ENCODE measurements at regions not wholly inside any gene's neighbourhood (a gene's known extent, or its start where the extent isn't known, plus 50 kb on each side); places are given as distances from the start of the nearest gene placed in this dataset.
"Not testable (repeated sequence)": the region's sequence is repeated elsewhere in the genome, so short reads cannot be mapped to it uniquely, and the experiment has no call there.

DNA sequence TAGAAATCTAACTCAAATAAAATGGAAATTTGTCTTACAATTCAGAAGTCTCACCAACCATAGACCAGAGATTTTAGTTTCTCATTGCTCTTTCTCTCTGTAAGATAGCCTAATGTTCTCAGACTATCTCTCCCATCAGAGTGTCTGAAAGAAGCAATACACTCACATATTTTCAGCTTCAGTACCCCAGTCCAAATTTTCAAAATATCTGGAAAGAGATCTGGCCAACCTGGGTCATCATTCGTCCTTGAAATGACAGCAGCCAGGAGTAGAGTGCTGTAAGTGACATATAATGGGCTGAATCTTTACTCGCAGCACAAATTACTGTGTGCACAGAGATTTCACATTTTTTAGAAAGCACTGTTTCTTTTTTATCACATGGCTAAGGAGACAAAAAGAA lies 313.3 kb upstream of the PRR16 start:
- DNase-seq (ENCODE audit: low spot score), result no peak

DNA sequence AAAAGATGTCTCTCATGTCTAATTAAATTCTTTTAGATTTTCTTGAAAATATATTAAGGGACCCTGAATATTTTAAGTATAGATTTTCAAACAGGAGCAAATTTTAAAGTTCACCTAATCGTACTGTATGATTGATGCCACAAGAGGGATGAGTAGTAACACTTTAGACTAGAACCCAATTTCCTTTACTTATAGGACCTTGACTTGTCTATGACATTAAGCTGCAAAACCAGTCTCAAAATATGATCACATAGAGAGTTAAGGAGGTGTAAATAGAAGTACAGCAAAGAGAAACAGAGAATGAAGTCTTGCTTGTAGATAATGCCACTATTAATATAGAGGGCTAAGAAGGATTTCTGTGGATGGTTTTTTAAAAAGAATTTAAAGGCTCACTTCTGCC lies 312.9 kb upstream of the PRR16 start:
- DNase-seq (ENCODE audit: low spot score), result no peak

DNA sequence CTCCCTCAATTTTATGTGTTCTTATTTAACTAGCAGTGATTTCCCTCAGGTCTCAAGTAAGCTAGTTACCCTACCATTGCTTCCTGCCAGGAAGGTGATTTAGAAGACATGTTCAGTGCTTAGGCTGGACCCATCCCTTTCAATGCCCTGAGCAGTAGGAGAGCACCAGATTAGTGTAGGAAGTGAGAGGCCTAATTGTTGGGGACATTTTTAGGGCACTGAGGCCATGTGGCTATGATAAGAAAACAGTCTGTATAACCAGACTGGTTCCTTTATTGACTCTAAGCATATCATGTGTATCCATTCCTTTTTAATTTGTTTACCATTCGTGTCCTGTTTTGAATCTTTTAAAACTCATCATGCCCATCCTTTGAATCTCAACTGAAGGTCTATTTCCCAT lies 312.3 kb upstream of the PRR16 start:
- no peak for DNase-seq (ENCODE audit: low spot score)

DNA sequence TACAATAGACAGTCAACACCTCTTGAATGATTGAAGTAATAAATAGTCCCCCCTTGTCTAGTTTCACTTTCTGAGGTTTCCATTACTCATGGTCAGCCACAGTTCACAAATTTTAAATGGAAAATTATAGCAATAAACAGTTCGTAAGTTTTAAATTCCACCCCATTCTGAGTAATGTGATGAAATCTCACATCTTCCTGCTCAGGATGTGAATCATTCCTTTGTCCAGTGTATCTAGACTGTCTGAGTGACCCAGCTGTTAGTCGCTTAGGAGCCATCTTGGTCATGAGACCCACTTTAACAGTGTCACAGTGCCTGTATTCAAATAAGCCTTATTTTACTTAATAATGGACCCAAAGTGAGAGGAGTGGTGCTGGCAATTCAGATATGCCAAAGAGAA lies 311.6 kb upstream of the PRR16 start:
- peak; percentile 22 for DNase-seq (ENCODE audit: low spot score)

DNA sequence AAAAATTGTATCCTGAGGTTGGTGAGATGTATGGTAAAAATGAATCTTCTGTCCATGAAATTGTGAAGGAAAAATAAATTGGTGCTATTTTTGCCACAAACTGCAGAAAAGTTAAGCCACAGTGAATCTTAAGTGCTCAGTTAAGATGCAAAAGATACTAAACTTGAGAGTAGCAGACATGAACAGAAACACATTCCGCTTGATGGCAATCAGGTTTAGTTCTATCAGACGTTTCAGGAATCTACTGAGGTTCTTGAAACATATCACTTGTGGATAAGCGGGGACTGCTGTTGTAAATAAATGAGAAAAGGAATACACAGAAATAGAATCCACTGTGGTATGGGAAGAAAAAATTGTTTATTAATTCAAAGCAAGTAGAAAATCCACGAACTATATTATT lies 311.2 kb upstream of the PRR16 start:
- no peak for DNase-seq (ENCODE audit: low spot score)

DNA sequence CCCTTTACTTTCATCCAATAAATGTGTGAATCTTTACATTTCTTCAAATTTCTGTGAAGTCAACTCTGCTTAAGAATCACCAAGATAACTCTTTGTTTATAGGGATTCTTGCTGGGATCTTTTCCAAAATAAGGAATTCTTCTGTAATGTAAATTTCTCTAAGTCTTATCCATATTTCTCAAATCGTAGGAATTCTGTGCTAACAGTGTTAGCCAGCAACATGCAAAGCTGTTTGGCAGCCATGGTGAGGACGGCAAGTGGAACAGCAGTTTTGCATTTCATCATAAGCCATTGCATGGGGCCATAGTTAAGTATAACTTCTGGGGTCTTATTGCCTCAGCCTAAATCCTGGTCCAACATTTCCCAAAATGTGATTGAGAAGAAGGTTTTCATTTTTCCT lies 310.5 kb upstream of the PRR16 start:
- DNase-seq (ENCODE audit: low spot score), result no peak

DNA sequence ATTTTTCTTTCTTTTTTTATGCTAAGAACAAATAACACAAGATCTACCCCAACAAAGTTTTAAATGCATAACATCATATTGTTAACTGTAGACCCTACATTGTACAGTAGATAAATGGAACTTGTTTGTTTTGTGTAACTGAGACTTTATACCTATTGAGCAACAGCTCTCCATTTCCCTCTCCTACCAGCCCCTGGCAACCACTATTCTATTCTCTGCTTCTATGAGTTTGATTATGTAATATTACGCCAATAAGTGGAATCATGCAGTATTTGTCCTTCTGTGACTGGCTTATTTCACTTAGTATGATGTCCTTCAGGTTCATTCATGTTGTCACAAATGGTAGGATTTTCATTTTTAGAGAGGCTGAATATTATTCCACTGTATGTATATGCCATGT lies 308.2 kb upstream of the PRR16 start:
- no peak for DNase-seq (ENCODE audit: low spot score)

DNA sequence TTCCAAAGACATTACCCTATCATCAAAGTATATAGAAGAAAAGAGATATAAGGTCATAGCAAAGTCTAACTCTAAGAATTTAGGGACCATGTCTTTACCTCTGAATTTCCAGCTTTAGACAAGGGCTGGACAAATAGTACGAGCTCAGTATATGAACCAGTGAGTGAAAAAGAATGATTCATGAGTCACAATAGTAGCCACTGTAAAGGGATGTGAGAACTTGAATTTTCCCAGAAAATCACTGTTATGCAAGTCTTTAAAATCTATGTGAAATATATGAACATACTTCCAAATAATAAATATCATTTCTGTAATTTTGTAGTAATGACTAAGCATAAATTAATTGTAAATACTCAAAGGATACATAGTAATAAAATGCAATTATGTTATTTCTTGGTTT lies 305.9 kb upstream of the PRR16 start:
- no peak for DNase-seq (ENCODE audit: low spot score)

DNA sequence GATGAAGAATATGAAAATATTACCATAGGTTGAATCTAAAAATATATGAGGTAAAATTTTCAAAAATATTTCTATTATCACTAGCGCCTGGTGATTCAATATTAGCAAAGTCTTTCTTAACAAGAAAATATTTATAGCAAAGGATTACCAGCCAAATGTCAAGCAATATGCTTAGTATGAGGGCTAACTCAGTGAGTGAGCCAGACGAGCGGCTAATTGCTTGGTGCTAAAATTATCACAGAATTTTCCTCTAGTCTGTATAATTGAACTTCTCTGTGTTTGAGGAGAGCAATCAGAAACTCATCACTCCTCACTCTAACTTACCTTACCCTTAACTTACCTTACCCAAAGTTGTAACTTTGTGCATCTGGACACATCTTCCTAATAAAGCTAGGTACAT lies 304.9 kb upstream of the PRR16 start:
- DNase-seq (ENCODE audit: low spot score), result no peak

DNA sequence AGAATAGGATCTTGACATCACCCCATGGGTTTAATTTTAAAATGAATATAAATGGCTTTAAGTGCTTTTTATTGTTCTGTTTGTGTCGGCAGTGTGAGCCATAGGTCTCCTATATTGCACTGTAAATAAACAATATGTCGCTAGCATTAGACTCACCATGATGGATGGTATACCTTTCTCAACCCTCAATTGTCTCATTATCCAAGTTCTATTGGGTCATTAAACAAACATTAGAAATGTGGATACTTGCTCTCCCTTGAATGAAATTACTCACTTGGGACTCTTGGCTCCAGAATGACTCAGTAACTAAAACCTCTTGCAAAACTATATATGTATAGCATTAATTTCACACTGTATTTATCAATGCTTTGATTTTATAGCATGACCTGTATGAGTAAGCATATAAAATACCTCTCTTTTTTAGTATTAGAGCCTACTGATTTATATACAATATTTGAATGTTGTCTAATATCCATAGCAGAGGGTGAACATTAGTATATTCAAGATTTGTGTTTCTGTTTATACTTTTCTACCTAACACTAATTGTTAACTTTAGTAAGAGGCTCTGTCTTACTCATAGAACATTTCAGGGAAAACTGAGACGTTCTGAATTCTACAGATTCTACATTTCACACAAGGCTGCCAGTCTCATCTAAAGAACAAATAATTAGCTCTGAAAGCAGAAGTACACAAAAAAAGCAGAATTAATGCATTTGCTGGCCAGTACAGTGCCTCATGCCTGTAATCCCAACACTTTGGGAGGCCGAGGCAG lies 303.8 kb upstream of the PRR16 start:
- DNase-seq (ENCODE audit: low spot score), result no peak

DNA sequence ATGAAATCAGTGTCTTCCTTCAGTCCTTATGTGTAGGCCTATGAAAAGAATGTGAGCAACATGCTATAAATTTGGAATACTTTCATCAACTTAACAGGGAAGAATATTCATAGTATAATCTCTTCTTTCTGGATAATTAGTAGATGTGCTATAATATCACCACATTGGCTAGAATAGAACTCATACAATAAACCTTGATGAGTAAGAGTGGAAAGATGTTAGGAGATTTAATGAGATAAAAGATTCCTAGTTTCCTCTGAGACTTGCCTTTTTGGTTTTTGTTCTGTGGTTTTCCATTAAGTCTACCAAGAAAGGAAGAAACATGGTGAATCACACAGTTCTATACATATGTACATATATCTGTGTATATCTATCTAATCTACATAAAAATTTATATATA lies 301.8 kb upstream of the PRR16 start:
- no peak for DNase-seq (ENCODE audit: low spot score)

DNA sequence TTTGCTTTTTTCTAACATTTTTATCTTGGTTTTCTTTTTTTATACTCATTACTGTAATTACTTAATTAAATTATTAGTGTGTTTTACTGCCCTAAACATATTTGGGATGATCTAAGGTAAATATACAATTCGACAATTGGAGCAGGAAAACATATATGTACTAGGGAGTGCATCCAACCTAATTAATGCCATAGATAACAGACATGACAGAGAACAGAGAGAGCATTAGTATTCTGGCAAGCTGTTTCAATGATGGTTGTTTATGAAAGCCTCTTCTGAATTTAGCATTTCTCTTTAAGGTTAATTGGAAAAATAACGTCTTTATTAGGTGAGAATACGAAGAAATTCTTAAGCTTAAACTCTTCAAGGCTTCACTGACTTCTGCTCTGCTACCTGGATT lies 300.1 kb upstream of the PRR16 start:
- DNase-seq (ENCODE audit: low spot score), result no peak

DNA sequence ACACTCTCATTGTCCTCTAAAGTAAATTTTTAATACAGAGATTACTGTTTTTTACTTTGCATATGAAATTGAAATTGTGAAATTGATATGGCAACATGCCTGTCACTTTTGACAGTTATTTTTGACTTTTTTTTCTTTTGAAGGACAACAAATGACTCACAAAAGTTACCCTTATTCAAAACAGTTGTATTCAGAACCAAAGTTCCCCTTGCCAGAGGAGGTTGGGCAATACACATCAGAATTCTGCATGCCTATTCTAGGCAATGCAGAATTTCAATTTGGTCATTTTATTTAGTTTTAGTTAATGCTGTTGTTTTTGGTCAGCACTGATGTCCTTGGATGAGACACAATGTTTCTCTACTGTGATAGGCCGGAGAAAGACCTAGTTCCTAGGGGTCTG lies 299.1 kb upstream of the PRR16 start:
- no peak for DNase-seq (ENCODE audit: low spot score)

DNA sequence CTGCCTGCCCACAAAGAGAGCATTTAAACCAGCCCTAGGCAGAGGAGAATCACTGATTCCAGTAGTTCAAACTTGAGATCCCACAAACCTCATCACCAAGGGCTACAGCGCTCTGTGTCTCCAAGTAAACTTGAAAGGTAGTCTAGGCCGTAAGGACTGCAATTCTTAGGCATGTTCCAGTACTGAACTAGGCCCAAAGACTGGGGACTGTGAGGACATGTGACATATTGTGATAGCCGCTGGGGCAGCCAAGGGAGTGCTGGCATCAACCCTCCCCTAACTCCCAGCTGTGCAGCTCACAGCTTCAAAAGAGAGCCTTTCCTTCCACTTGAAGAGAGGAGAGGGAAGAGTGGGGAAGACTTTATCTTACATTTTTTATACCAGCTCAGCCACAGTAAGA lies 291.0 kb upstream of the PRR16 start:
- no peak for DNase-seq (ENCODE audit: low spot score)

DNA sequence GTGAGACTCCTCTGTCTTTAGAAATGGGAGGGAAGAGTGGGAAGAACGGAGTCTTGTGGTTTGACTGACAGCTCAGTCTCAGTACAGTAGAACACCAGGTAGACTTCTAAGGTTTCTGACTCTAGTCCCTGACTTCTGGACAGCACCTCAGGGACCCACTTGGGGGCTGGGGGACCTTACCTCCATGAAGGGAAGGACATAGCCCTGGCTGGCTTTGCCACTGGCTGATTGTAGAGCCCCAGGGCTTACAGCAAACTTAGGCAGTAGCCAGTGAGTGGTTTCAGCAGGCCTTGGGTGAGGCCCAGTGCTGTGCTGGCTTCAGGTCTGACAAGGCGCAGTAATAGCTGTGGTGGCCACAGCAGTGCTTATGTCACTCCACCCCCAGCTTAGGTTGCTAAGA lies 290.0 kb upstream of the PRR16 start:
- no peak for DNase-seq (ENCODE audit: low spot score)

DNA sequence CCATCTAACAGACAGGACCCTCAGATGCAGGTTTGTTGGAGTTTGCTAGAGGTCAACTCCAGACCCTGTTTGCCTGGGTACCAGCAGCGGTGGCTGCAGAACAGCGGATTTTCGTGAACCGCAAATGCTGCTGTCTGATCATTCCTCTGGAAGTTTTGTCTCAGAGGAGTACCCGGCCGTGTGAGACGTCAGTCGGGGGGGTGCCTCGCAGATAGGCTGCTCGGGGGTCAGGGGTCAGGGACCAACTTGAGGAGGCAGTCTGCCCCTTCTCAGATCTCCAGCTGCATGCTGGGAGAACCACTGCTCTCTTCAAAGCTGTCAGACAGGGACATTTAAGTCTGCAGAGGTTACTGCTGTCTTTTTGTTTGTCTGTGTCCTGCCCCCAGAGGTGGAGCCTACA lies 282.9 kb upstream of the PRR16 start:
- not testable (repeated sequence) for DNase-seq (ENCODE audit: low spot score)

DNA sequence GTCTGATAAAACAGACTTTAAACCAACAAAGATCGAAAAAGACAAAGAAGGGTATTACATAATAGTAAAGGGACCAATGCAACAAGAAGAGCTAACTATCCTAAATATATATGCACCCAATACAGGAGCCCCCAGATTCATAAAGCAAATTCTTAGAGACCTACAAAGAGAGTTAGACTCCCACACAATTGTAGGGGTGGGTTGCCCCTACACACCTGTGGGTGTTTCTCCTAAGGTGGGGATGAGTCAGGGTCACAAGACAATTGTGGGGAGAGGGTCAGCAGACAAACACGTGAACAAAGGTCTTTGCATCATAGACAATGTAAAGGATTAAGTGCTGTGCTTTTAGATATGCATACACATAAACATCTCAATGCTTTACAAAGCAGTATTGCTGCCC lies 269.4 kb upstream of the PRR16 start:
- not testable (repeated sequence) for DNase-seq (ENCODE audit: low spot score)

DNA sequence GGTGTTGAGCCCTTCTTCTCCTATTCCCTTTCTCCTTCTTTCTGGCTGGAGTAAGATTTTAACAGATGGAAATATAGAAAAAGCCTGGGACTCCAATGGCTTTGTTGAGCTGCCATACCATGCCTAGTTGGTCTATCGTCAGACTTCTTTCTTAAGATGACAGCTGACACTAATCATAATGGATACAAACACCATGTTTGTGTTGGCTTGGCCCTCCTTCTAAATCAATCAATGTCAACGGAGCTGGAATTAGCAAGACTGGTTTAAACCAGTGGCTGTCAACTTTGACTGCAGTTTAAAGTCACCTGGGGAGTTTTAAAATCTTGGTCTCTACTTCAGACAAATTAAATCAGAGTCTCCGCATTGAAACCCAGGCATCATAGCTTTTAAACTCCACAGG lies 264.5 kb upstream of the PRR16 start:
- DNase-seq (ENCODE audit: low spot score), result no peak

DNA sequence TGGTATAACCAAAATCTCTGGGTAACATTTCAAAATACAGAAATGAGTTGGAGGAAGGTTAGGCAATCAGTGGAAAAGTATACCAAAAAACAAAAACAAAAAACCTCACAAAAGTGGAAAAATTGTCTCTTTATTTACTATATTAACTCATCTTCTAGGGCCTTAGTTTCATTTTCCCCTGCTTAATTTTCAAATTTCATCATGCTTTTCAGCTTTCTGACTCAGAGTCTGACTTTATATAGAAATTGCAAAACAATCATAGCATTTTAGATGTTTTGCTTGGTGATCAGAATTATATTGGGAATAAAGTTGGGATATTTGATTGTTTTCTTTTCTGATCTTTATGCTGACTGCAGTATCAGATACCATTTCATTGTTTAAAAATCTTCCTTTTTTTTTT lies 257.0 kb upstream of the PRR16 start:
- DNase-seq (ENCODE audit: low spot score), result no peak

DNA sequence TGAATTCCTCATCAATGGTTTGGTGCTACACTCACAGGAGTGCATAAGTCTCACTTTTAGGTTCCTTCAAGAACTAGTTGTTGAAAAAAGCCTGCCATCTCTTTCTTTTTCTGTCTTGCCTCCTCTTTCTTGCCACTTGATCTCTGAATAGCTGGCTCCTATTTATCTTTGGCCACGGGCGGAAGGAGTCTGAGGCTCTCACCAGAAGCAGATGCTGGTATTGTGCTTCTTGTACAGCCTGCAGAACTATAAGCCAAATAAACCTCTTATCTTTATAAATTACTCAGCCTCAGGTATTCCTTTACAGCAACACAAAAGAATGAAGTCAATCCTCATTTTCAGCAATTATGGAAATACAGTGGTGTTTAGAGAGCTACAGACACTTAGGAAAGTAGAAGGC lies 247.1 kb upstream of the PRR16 start:
- no peak for DNase-seq (ENCODE audit: low spot score)

DNA sequence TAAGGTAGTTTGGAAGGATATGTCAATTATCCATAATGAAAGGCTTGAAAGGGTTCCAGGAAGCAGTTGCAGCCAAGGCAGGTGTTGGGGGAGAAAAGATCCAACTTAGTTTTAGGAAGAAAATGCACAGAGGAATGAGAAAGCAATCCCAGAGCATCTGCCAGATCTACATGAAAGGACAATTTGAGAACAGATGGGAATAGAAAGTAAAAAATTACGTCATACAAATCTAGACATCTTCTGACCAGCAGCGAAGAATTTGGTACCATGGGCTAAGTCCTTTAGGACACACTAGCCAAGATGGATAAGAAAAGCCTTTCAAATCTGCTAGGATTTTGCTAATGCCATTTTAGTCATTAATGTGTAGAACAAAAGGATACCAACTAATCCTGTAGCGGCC lies 244.1 kb upstream of the PRR16 start:
- no peak for DNase-seq (ENCODE audit: low spot score)

DNA sequence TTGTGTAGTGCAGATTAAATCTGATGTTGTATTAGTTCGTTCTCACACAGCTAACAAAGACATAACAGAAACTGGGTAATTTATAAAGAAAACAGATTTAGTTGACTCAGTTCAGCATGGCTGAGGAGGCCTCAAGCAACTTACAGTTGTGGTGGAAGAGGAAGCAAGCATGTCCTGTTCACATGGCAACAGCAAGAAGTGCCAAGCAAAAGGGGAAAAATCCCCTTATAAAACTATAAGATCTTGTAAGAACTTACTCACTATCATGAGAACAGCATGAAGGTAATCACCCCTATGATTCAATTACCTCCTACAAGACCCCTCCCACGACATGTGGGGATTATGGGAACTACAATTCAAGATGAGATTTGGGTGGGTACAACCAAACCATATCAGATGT lies 238.6 kb upstream of the PRR16 start:
- DNase-seq (ENCODE audit: low spot score), result no peak

DNA sequence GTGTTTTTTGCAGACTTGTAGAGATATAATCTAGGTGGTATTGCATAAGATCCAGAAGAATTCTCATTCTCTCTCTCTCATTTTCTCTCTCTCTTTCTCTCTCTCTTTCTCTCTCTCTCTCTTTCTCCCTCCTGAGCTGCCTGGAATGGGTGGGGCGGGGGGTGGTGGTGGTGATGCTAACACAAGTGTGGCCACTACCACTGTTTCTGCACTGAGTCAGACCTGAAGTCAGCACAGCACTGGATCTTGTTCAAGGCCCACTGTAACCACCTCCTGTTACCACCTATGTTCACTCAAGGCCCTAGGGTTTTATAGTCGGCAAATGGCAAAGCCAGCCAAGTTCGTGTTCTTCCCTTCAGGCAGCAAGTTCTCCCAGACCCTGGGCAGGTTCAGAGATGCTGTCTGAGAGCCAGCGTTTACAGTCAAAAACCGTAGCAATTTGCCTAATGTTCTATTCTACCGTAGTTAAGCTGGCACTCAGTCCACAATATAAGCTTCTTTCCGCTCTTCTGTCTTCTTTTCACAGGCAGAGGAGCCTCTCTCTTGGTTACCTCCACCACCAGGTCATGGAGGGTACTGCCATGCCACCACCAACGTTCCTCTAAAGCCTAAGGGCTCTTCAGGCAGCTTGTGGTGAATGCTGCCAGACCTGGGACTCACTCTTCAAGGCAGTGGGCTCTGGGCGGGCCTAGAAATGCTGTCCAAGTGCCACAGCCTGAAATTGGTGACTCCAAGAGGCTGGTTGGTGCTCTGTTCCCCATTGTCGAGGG lies 235.7 kb upstream of the PRR16 start:
- DNase-seq (ENCODE audit: low spot score), result no peak

DNA sequence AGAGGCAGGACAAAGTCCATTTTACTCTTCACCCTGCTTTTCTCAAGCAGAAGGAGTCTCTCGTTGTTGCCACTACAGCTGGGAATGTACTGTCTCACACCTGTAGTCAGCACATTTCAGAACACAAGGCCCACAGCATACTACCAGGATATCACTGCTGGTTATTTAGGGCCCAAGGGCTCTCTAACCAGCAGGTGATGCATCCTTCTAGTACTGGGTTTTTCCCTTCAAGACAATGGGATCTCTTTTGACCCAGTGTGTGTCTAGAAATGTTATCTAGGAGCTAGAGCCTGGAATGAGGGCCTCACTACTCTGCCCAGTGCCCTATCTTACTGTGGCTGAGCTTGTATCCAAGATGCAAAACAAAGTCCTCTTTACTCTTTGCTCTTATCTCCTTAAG lies 235.1 kb upstream of the PRR16 start:
- DNase-seq (ENCODE audit: low spot score), result no peak

Measured in COLO829 (cell line).